Type B pancreatic cell (in vitro differentiated cells): ENCODE measurements at regions not wholly inside any gene's neighbourhood (a gene's known extent, or its start where the extent isn't known, plus 50 kb on each side); places are given as distances from the start of the nearest gene placed in this dataset.

ENCODE experiments used
- DNase-seq: peaks from one replicate; pipeline ENCODE4 v3.0.0; 2021; ENCODE audit warnings: mixed read lengths; ENCODE audit not compliant: unreplicated experiment; ENCODE audit errors: extremely low spot score
- H3K27ac Mint-ChIP-seq: 2 replicates; pipeline ENCODE4 v1.8.0; 2021; ENCODE audit warnings: mild to moderate bottlenecking, mixed read lengths
- H3K27me3 Mint-ChIP-seq: 2 replicates; pipeline ENCODE4 v1.8.0; 2021; ENCODE audit warnings: mixed read lengths
- H3K36me3 Mint-ChIP-seq: 2 replicates; pipeline ENCODE4 v1.8.0; 2021; ENCODE audit warnings: mixed read lengths
- H3K4me1 Mint-ChIP-seq: one replicate; pipeline ENCODE4 v1.8.0; 2021; ENCODE audit warnings: mixed read lengths; ENCODE audit not compliant: unreplicated experiment
- H3K4me3 Mint-ChIP-seq: 2 replicates; pipeline ENCODE4 v1.8.0; 2021; ENCODE audit warnings: mild to moderate bottlenecking, mixed read lengths
- H3K9me3 Mint-ChIP-seq: 2 replicates; pipeline ENCODE4 v1.8.0; 2021; ENCODE audit warnings: mixed read lengths
- TF ChIP-seq, protein P1 (sequence below): fragments of 200-600 bp; sonication (generic); conservative IDR thresholded peaks from 2 replicates; pipeline ENCODE4 v1.5.0; 2021; ENCODE audit warnings: antibody characterized with exemption, mild to moderate bottlenecking

- H3K4me1 Mint-ChIP-seq: peaks cover 11% of the 10 kb centered on the region
- no peak overlapping the region for H3K27ac Mint-ChIP-seq
- TF ChIP-seq, protein P1, sequence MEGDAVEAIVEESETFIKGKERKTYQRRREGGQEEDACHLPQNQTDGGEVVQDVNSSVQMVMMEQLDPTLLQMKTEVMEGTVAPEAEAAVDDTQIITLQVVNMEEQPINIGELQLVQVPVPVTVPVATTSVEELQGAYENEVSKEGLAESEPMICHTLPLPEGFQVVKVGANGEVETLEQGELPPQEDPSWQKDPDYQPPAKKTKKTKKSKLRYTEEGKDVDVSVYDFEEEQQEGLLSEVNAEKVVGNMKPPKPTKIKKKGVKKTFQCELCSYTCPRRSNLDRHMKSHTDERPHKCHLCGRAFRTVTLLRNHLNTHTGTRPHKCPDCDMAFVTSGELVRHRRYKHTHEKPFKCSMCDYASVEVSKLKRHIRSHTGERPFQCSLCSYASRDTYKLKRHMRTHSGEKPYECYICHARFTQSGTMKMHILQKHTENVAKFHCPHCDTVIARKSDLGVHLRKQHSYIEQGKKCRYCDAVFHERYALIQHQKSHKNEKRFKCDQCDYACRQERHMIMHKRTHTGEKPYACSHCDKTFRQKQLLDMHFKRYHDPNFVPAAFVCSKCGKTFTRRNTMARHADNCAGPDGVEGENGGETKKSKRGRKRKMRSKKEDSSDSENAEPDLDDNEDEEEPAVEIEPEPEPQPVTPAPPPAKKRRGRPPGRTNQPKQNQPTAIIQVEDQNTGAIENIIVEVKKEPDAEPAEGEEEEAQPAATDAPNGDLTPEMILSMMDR: no peak
- peaks cover 21% of the 10 kb centered on the region for H3K27me3 Mint-ChIP-seq
- no peak for DNase-seq
- H3K36me3 Mint-ChIP-seq: no peaks in the 10 kb centered on the region
- no peaks in the 10 kb centered on the region for H3K9me3 Mint-ChIP-seq
- no peak overlapping the region for H3K4me3 Mint-ChIP-seq
Observed at GRCh38 chr20:61125546-61126180, 126.4 kb upstream of the CDH4 start.

DNA sequence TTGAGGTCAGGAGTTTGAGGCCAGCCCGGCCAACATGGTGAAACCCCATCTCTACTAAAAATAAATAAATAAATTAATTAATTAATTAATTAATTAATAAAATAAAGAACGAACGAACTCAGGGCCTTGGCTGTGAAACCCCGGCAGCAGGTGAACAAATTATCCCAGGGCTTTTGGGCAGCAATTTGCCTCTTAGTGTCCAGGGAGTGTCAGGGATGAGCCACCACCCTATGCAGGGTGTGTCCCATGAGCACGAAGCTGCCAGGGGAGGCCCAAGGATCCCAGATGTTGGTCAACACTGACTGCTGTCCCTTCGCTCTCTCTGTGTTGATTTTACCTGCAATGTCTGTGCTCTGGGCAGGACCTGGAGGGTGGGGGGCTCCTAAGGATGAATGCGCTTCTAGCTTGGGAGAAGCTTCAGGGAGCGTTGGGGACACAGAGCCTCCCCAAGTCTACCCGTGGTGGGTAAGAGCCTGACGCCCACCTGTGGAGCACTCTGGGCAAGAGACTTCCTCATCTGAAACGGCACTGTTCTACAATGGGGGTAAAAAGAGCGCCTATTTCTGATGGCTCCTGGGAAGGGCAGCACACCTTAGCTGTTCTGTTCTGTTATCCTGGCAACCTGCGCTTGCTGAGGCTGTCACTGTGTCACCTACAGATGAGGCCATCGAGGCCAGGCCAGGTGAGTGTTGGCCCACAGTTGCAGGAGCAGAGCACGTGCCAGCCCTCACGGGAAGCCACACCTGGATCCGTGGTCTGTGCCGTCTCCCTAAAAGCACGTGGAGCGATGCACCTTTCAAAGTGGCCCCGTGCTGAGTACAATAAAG lies 125.5 kb upstream of the CDH4 start:
- no peak overlapping the region for H3K27ac Mint-ChIP-seq
- H3K36me3 Mint-ChIP-seq: no peaks in the 10 kb centered on the region
- H3K27me3 Mint-ChIP-seq: peaks cover 21% of the 10 kb centered on the region
- TF ChIP-seq, protein P1: no peak
- no peak overlapping the region for H3K4me3 Mint-ChIP-seq
- no peaks in the 10 kb centered on the region for H3K9me3 Mint-ChIP-seq
- no peak for DNase-seq
- H3K4me1 Mint-ChIP-seq: peaks cover 6% of the 10 kb centered on the region

DNA sequence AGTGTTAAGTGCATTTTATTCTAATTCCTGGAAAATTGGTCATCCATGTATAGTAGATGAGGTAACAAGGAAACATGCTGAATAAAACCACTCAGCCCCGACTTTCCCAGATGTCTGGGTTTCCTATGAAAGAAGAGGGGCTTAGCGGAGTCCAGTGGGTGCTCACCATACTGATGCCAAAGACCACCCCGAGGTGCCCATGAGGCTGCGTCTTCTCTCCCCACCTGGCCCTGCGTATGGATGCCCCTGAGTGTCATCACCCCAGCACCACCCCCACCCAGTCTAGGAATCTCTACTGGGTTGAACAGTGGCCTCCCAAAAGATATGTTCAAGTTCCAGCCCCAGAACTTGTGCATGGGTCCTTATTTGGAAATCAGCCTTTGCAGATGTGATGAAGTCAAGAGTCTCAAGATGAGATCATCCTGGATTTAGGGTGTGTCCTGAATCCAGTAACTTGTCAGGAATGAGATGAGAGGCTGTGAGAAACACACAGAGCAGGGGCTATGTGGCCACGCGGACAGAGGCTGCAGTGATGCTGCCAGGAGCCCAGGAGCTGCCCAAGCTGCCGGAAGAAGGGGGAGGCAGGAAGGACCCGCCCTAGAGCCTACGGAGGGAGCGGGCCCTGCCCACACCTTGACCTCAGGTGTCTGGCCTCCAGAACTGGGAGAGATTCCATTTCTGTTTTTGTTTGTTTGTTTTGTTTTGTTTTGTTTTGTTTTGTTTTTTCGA lies 124.6 kb upstream of the CDH4 start:
- Mint-ChIP-seq H3K4me3 (no peak overlapping the region), H3K27ac (no peak overlapping the region), H3K9me3 (no peaks in the 10 kb centered on the region), H3K4me1 (peaks cover 6% of the 10 kb centered on the region), H3K36me3 (no peaks in the 10 kb centered on the region), H3K27me3 (peaks cover 21% of the 10 kb centered on the region)
- TF ChIP-seq, protein P1: no peak
- no peak for DNase-seq

DNA sequence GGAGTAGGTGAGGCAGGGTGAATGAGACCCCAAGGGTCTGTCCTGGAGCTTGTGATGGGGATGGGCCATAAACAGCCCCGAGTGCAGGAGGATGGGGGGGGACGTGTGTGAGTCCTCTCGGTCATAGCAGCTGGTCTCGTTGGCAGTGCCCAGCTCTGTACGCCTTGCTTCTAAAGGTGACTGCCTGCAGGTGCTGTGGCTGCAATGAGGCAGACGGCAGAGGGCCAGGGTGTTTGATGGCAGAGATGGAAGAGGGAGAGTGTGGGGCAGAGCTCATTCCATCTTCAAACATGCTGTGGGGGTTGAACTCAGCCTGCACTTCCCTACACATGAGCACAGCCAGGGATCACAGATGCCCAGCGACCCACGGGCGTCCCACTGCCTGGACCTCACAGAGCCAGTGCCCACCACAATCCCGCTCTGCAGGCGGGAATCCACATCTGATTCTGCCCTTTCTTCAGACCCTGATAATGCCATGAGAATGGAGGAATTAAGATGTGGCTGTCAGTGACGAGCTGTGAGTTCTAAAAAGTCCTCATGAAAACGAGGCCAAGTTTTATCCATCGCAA lies 123.3 kb upstream of the CDH4 start:
- Mint-ChIP-seq H3K4me3 (no peak overlapping the region), H3K36me3 (no peaks in the 10 kb centered on the region), H3K9me3 (no peaks in the 10 kb centered on the region), H3K27me3 (peaks cover 22% of the 10 kb centered on the region), H3K4me1 (peaks cover 6% of the 10 kb centered on the region), H3K27ac (no peak overlapping the region)
- no peak for DNase-seq
- TF ChIP-seq, protein P1: no peak

DNA sequence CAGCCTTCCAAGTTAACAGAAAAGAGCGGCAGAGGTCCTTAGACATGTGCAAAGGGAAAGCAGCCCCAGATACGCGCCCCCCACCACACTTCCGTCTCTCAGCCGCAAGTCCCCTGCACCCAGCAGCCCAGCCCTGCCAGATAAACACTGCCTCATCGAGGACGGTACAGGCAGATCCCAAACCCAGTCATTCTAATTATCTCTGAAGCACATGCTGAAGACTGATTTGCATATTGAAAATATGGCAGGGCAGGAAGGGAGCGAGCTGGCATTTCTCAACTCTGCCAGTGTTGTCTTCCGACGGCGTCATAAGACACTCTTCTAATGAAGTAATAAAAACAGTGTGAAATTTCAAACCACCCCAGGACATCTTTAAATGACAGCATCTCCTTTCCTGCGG lies 122.8 kb upstream of the CDH4 start:
- peaks cover 6% of the 10 kb centered on the region for H3K4me1 Mint-ChIP-seq
- TF ChIP-seq, protein P1: no peak
- no peak overlapping the region for H3K4me3 Mint-ChIP-seq
- peaks cover 22% of the 10 kb centered on the region for H3K27me3 Mint-ChIP-seq
- H3K9me3 Mint-ChIP-seq: no peaks in the 10 kb centered on the region
- H3K36me3 Mint-ChIP-seq: no peaks in the 10 kb centered on the region
- DNase-seq: no peak
- no peak overlapping the region for H3K27ac Mint-ChIP-seq
